ENCODE measurements at regions not wholly inside any gene's neighbourhood (a gene's known extent, or its start where the extent isn't known, plus 50 kb on each side); places are given as distances from the start of the nearest gene placed in this dataset.

DNA sequence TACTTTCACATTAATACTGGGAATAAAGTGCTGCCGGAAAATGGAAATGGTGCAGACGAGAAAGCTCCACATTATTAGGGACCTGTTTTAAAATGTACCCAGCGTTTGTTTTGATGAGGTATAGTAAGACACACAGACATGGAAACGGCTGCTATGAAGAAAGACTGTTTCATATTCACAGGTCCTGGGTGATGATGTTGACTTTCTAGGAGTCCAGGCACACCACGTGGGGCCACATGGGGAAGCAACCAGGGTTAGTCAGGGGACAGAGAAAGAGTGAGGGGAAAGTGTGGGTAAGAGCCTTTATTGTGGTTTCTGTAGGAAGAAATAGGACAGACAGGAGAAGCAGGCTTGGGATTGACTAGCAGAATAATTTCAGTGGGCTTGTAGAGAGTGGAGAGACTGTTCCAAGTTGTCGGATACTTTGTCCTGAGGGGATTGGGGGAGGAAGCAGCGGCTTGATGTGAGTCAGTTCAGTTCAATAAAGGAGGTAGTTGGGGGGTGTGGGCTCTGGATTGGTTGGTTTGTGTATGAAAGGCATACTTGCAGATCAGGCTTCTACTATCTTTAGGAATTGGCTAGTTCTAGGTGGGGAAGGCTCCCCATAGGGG is 112.0 kb upstream of the MCHR2 start:
- TF ChIP-seq, protein P1, sequence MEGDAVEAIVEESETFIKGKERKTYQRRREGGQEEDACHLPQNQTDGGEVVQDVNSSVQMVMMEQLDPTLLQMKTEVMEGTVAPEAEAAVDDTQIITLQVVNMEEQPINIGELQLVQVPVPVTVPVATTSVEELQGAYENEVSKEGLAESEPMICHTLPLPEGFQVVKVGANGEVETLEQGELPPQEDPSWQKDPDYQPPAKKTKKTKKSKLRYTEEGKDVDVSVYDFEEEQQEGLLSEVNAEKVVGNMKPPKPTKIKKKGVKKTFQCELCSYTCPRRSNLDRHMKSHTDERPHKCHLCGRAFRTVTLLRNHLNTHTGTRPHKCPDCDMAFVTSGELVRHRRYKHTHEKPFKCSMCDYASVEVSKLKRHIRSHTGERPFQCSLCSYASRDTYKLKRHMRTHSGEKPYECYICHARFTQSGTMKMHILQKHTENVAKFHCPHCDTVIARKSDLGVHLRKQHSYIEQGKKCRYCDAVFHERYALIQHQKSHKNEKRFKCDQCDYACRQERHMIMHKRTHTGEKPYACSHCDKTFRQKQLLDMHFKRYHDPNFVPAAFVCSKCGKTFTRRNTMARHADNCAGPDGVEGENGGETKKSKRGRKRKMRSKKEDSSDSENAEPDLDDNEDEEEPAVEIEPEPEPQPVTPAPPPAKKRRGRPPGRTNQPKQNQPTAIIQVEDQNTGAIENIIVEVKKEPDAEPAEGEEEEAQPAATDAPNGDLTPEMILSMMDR (IDR thresholded peaks at IDR 0.05 in 4 of 5, conservative IDR thresholded peaks at IDR 0.05 in 1 of 5), result no peak
- TF ChIP-seq POLR2A (IDR thresholded peaks at IDR 0.05), result no peak
